NCI-H510A treated with DMSO at 0.1 percent for 48 hours (cell line): ENCODE measurements at regions not wholly inside any gene's neighbourhood (a gene's known extent, or its start where the extent isn't known, plus 50 kb on each side); places are given as distances from the start of the nearest gene placed in this dataset.
"Not testable (repeated sequence)": the region's sequence is repeated elsewhere in the genome, so short reads cannot be mapped to it uniquely, and the experiment has no call there.

Source experiments
- DNase-seq: peaks from one replicate; lab custom pipeline; 2025; lab: John Stamatoyannopoulos, UW

DNA sequence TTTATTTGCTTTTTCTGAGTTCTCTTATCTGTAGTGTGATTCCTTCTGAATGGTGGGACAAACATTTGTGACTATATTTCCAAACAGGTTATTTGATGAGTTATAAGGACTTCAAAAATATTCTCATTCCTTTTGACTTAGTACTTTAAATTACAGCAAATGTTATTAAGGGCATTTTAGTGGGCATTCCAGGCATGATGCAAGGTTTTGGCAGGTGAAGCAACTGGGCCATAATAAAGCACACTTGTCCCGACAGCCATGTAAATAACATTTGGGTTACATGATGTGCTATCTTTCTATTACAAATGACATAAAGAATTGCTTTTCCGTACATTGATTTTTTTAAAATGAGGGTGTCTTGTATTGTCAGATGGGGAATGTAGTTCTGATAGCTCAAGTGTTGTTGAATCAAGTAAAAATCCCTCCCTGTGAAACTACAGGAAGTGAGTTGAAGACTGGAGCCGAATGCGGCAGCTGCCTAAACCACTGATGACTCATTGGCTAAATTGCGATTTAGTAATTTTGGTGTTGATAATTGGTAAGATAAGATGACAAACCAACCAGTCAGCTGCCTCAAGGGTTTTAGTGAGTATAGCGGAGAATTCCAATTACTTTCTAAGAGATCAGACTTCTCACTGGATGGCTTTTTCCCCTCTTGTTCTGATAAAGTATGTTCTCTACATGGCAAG, 231.3 kb upstream of the NPY start:
- peak; percentile 18 for DNase-seq

DNA sequence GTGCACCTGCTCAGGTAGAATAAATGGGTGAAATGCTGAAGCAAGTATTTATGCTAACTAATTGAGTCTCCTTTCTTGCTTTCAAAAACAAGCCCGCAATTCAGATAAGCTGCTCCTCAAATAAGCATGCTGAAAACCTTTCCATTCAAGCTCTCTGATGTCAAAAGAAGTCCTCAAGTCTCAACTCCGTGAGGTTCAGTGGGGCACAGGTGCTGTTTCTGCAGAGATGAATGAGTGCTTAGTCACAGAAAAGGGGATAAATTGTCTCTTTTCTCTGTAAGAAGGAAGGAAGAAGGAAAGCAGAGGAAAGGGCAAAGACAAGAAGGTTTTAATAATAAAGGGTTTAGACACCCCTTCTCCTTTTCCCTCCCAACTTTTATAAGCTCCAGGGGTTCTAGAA, 229.8 kb upstream of the NPY start:
- no peak for DNase-seq

DNA sequence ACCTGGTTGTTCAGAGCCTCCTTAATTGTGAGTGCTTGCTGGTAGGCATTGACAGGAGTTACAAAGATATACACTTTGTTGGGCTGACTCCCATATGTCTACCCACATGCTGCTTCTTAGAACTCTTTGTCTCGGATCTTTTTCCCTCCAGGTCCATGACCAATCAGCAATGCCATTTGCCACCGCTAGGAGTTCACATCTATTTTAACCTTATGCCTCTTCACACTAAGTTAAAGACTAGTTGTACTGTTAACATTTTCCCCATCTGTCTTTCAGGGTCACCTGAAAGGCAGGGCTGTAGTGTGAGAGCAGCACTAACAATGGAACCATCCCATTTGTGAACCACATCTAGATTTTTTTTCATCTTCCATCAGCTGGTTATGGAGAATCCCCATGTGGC, 226.7 kb upstream of the NPY start:
- DNase-seq = no peak

DNA sequence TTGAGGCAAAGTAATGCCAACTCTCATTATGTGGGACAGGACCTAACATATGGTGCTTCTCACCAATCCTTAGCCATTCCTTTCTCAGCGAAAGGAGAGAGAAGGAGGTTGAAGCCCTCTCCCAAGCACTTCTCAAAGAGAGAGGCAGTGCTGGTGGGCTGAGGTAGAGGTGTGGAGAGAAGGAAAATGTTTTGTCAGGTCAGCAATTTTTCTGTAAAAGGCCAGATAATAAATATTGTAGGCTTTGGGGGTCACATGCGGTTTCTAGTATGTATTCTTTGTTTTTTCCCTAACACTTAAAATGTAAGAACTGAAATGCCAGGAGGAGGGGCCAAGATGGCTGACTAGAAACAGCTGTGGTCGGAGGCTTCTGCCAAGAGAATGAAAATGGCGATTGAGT, 225.0 kb upstream of the NPY start:
- DNase-seq = no peak

DNA sequence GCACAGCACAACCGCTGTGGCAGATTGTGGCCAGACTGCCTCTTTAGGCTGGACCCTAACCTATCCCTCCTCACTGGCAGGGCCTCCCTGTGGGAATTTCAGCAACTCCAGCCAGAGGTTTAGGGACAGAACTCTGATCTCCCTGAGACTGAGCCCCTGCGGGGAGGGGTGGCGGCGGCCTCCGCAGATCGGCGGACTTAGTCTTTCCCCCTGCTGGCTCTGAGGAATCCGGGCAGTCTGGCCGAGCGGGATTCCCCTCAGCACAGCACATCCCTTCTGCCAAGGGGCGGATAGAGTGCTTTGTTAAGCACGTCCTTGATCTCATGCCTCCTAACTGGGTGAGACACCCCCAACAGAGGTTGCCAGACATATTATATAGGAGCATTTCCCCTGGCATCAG, 224.2 kb upstream of the NPY start:
- DNase-seq = no peak

DNA sequence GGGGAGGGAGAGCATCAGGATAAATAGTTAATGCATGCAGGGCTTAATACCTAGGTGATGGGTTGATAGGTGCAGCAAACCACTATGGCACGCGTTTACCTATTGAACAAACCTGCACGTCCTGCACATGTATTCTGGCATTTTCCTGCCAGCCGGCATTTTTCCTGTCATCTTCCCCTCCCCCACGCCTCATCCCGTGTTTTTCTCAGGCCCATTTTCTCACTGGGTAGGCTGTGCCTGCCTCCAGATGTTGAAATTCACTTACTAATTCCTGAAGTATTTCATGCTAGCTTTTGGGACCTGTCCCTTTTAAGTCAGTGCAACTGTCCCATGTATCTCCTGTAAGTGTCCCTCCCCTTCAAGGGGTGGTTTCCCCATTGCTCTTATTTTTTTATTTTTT, 220.3 kb upstream of the NPY start:
- DNase-seq = no peak

DNA sequence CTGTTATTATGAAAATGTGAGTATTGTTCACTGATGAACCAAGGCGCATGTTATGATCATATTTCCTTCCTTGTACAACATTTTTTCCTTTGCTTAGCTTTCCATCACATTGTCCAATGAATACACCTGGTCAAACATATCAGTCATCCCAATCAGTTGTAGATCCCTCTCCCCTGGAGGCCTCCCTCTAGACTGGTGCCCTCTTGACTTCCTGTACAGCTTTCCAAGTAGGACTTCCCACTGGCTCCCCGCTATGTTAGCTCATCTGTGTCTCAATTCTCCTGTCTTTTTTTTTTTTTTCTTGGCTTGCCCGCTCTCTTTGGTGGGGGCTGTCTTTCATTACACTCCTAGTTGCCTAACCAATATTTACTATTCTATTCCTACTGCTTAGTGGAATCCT, 214.2 kb upstream of the NPY start:
- no peak for DNase-seq

DNA sequence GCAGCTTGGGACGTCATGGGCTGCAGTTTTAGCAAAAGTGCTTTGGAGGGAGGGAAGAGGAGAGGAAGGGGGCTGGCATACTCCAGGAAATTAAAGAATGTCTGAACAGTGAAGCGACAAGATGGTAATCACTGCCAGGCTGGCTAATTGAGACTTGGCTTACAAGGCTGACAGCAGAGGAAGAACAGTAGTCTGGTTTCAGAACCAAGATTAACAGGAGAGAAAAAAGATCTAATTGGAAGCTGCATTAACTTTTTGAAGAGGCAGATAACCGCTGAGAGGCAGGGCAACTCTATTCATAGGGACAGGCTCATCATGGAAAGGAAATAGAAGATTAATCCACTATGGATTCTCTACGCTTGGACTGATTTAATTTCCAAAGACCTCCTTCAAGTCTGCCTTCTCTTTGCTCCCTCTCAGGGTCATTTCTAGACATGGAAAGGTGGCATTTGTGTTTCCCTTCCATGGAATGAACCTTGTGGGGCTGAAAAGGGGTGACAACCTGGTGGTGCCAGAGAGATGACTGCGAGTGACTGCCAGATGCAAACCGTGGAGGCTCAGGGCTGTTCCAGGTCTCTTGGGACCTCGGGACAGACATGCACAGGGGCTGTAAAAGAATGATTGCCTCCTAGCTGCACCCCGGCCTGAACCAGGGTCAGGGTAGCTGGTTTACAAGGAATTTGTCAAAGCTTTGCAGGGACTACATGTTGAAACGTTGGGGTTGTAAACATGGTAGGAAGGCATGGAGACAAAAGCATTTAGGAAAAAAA, 210.2 kb upstream of the NPY start:
- no peak for DNase-seq

DNA sequence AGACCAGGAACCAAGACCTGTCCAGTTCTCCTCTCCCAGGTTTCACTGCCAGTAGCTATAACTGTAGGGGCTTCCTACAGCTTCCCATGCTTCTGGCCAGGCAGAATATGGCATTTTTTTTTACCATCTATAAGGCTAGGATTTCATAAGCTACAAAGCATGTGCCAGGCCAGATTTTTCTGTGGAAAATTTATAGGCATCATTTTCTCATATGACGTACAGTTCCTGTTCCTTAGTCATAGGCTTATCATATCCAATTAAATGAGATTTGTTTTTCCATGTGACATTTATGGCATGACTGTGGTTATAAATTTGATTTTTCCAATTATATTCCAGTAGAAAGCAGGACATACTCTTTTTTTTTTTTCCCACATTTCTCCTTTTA, 208.6 kb upstream of the NPY start:
- no peak for DNase-seq

DNA sequence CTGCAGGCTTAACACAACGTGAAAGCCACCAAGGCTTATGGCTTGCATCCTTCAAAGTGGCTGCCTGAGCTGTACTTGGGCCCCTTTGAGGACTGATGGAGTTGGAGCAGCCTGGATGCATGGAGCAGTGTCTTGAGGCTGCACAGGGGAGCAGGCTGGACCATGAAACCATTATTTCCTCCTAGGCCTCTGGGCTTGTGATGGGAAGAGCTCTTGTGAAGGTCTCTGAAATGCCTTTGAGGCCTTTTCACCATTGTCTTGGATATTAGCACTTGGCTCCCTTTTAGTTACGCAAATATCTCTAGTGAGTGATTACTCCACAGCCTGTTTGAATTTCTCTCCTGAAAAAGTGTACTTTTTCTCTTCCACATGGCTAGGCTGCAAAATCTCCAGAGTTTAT, 201.2 kb upstream of the NPY start:
- DNase-seq = no peak

DNA sequence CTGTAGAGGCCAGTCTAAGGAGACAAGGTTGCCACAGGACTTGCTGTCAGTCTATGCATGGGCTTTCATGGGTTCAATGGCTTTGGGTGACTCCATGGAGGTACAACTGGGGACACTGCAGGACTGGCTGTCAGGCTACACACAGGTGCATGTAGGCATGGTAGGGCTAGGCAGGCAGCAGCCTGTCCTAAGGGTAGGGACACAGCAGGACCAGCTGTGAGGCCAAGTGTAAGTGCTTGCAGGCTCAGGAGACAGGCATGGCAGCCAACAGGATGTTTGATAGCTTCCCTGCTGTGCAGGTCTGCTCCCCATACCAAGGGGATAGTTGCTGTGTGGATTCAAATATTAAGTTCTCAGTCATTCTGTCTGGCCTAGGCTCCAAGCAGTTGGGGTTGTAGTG, 181.0 kb upstream of the NPY start:
- no peak for DNase-seq

DNA sequence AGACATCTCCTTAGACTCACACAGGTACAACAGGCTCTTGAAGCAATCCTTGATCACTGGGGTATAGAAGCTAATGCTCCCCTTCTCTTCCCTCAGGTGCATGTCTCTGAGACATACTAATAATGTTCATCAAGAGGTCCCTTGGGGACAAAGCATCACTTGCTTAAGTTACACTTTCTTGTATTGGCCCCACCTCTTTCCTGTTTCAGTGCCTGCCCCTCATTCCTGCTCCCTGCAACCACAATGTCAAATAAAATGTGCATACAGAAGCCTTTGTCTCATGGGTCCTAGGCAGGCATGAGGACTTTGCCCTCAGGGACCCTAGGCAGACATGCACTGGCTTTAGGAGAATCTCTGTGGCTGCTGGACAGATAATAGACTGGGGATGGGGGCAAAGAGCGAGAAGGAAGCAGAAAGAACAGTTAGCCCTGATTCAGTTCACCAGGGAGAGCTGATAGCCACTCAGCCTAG, 175.0 kb upstream of the NPY start:
- no peak for DNase-seq

DNA sequence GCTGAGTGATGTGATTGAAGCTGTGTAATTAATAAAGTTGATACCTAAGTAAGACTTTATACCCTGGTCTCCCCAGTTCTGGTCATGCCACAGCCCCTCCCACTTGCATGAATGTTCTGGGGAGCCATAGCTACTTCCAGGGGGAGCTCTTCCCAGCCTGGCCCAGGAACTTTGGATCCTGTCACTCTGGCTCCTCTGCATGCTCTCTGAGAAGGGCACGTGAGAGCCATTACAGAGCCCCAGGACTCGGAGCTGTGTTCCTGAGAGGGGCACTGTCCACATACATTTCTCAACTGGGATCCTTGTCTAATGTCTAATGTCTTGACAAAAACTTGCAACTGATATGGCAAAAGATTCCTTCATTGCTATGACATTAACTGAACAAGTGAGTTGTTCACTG, 173.9 kb upstream of the NPY start:
- DNase-seq = no peak

DNA sequence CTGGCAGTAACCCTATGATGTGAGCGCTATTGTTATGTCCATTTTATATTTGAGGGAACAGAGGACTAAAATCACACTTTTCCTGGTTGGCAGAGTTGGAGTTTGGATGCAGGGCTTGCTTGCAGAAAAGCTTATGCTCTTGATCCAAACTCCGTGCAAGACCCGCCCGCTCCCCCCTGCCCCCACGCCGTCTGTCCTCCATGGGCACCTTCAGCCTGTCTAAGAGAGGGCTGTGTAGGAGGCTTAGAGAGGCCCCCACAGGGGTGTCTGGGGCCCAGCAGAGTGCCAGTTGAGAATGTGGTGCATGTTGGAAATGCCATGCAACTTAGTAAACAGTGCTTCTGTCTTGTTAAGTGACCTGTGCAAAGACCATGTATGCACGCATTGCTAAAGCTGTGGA, 170.5 kb upstream of the NPY start:
- no peak for DNase-seq

DNA sequence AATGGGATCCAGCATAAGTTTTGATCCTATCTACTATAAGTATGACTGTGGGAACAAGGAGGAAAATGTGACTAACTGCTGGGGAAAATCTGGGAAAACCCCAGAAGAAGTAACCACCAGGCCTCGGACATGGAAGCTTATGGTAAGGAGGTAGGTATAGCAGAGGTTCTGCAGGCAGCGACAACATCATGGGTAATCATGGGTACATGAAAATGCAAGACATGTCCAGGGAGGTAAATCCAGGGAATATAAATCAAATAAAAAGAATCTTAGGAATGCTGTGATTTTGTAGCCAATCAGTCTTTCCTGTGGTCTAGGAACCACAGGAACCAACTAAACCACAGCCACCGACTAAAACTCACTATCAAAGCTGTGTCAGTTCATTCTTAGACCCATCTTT, 168.3 kb upstream of the NPY start:
- DNase-seq = no peak

DNA sequence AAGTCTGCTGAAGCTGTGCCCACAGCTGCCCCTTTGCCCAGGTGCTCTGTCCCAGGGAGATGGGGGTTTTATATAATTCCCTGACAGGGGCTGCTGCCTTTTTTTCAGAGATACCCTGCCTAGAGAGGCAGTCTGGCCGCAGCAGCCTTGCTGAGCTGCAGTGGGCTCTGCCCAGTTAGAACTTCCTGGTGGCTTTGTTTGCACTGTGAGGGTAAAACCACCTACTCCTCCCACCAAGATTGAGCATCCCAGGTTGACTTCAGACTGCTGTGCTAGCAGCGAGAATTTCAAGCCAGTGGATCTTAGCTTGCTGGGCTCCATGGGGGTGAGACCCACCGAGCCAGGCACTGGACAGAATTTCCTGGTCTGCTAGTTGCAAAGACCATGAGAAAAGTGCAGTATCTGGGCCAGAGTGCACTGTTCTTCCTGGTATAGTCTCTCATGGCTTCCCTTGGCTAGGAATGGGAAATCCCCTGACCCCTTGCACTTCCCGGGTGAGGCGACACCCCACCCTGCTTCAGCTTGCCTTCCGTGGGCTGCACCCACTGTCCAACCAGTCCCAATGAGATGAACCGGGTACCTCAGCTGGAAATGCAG, 166.0 kb upstream of the NPY start:
- not testable (repeated sequence) for DNase-seq

DNA sequence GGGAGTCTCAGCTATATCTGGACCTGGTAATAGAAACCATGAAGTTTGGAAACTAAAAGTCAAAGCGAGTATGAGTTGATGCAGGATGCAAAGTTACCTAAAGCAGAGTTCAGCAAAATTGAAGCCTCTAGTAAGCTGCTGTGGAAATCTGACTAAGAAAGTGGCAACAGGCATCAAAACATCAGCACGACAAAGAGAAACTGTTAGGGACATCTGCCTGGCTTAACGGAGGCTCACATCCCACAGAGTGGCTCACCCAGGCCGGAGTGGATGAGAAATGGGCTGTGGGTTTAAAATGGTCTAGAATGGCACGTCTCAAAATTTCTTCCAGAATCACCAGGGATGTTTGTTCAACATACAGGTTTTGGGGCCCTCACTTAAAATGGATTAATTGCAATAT, 164.1 kb upstream of the NPY start:
- DNase-seq = no peak

DNA sequence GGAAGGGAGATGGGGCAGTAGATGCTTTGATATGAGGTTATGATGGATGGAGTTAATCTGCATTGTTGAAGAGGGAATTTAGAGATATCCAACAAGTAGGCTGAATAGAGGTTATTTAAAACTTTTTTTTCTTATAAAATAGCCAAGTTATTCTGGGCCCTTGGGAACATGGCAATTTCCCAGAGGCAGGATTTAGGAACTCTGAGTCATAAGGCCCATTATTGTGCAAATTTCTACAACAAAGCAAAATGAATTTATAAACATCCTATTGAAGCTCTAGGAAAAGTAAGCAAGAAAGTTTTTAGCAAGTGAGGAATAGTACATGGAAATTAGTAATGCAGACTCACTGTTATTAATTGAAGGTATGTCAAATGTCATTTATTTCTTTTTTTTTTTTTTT, 160.9 kb upstream of the NPY start:
- DNase-seq = no peak

DNA sequence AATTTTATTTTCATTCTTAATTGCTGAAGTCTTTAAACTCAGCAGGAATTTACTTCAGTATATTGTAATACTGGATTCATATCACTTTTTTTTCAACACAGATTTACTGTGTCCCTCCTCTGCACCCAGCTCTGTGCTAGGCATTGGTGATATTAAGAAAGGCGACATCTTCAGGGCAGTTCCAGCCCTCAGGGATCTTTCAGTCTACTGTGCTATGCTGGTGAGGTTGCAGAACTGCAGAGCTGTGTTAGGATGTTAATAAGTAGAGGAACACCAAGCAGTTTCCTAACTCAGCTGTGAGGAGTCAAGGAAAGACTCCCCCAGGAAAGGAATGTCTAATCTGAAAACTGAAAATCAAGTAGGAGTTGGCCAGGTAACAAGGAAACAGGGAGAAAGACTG, 158.2 kb upstream of the NPY start:
- DNase-seq = no peak

DNA sequence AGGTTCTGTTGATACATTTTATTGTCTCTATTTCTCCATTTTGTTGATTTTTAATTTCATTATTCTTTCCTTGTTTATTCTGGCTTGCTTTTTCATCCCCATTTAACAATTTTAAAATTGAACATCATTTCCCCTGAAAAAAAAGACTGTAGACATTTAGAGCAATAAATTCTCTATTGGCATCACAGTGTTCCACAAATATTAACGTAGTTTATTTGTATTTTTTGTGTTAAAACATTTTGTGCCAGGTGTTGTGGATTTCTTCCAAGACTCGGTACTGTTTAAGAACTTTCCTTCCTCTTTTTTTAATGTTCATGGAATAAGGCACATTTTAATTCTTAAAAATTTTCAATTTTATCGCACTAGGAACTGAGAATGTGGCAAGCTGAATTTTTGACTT, 156.1 kb upstream of the NPY start:
- no peak for DNase-seq

DNA sequence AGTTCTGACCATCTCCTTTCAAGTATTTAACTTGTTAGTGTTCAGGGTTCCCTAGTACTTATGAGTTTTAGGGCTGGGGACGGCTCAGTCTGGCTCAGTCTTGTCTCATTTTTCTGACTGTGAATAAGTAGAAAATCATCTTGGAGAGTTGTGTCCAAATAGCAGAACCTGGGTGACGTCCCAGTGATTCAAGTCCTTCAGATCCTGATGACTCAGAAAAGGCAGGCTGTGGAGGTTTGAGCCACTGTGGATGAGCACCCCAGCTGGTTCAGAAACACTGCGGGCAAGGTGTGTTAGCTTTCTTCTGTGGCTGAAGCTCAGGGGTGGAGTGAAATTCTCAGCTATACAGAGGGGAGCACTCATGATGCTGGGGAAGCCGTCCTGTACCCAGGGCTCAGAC, 154.4 kb upstream of the NPY start:
- DNase-seq = no peak

DNA sequence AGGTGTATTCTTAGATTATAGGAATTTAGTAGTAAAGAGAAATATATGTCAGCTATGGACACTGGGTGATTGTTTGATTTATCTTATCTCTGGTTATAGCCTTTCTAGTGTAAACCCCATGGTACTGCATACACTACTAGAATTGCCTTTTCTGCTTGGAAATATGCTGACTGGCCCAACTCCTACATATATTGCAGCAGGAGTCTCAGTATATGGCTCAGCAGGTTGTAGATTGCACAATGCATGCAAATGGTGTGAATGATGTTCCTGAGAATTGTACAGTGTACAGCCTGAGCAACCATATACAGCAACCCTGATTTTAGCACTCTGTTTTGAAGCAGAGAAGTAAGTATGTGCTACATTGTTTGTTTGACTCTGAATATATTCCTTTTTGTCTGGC, 153.4 kb upstream of the NPY start:
- DNase-seq = no peak

DNA sequence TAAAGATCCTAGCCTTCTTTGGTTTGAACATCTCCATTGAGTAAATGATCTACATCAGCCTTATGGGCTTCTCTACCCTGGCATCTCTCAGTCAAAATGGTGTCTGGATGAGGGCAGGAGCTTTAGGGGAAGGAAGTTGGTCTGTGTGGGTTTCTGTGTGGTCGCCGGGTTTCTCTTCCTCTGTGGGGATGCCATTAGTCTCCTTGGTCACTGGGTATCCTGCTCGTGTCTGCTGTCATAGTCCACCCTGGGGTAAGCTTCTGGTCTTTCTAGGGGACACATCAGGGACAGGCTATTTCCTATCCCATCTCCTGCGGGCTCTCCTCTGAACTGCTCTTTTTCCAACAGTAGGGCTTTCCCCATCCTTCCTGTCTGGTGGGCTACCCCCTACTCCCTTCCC, 150.3 kb upstream of the NPY start:
- DNase-seq = no peak

DNA sequence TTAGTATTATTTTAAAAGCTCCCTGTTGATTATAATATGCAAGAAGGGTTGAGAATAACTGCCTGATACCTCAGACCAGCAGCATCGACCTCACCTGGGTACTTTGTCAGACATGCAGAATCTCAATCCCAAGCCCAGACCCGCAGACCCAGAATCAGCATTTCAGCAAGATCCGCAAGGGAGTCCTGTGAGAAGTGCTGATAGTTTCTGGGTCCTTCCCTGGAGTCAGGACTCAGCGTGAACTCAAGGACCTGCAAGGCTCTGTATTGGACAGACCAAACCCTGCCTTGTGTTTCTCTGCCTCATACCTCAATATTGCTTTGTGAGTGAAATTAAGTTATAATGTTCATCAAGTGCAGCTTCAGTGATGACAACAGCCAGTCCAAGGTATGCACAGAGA, 149.5 kb upstream of the NPY start:
- no peak for DNase-seq
